Stomach (tissue), 8 donors: ENCODE measurements at regions not wholly inside any gene's neighbourhood (a gene's known extent, or its start where the extent isn't known, plus 50 kb on each side); places are given as distances from the start of the nearest gene placed in this dataset.
"Not testable (repeated sequence)": the region's sequence is repeated elsewhere in the genome, so short reads cannot be mapped to it uniquely, and the experiment has no call there.

Experiments
- DNase-seq, 2 donors: peaks; one replicate each; pipeline versions ENCODE4 v3.0.0 to v3.0.0-alpha.2; 2013 to 2019
- H3K27ac ChIP-seq, 5 donors: fragments of 200-600 bp in 4 of 5; sonication (generic) in 4 of 5; one replicate each; pipeline ENCODE4 v1.5.1; 2013 to 2019; ENCODE audit warnings: mild to moderate bottlenecking in 1 of 5, moderate library complexity in 1 of 5
- H3K27me3 ChIP-seq, 3 donors: fragments of 200-600 bp; sonication (generic); one replicate each; pipeline ENCODE4 v1.5.1; 2017 to 2019; ENCODE audit warnings: mixed run types in 1 of 3
- H3K36me3 ChIP-seq, 4 donors: fragments of 200-600 bp; sonication (generic); 1 replicate in 3 of 4; 2 replicates in 1 of 4; pipeline ENCODE4 v1.5.1; 2016 to 2019
- H3K4me1 ChIP-seq, 4 donors: fragments of 200-600 bp; sonication (generic); one replicate each; pipeline ENCODE4 v1.5.1; 2016 to 2019
- H3K4me3 ChIP-seq, 4 donors: fragments of 200-600 bp; sonication (generic) in 3 of 4; one replicate each; pipeline ENCODE4 v1.5.1; 2016 to 2019; ENCODE audit warnings: mild to moderate bottlenecking in 1 of 4
- H3K9me3 ChIP-seq, 4 donors: fragments of 200-600 bp; sonication (generic); one replicate each; pipeline ENCODE4 v1.5.1; 2016 to 2019
- CTCF ChIP-seq, 7 experiments: fragments of 450-650 bp in 4 of 7; fragments of 200-600 bp in 3 of 7; sonication (generic) in 3 of 7; IDR thresholded peaks; one replicate each; pipeline ENCODE4 v1.5.1; 2016 to 2019; ENCODE audit warnings: antibody characterized with exemption in 7 of 7, control low read depth in 2 of 7, mild to moderate bottlenecking in 1 of 7
- EP300 ChIP-seq: sonication (generic); formaldehyde crosslinking; IDR thresholded peaks from one replicate; pipeline ENCODE4 v1.6.1; 2017; ENCODE audit warnings: antibody characterized with exemption
- POLR2A ChIP-seq, 4 donors: fragments of 450-650 bp; IDR thresholded peaks; one replicate each; pipeline ENCODE4 v1.6.1; 2016; ENCODE audit warnings: antibody characterized with exemption in 4 of 4, control low read depth in 2 of 4, mild to moderate bottlenecking in 1 of 4, moderate library complexity in 1 of 4
- POLR2AphosphoS5 ChIP-seq, 3 donors: sonication (generic); formaldehyde crosslinking; IDR thresholded peaks; one replicate each; pipeline ENCODE4 v1.6.1; 2016; ENCODE audit warnings: antibody characterized with exemption in 3 of 3
- whole genome bisulfite sequencing, 5 donors: extraction: QIAGEN DNeasy Blood & Tissue Kit in 3 of 5; methylation state at CpG; one replicate each; pipeline versions ENCODE4 v1.1.5 to v1.1.7; 2013 to 2018; 5-methylcytosine and 5-hydroxymethylcytosine counted together
- intact Hi-C: fragments of 100-400 bp; cut with DNase I; formaldehyde crosslinking; loops from one replicate; pipeline ENCODE4 v1.15.1; 2023; ENCODE audit warnings: low total_unique reads
- donor health status: healthy with polysubstance abuse.
- donor health status: Bipolar disorder and iron deficiency.
- donor health status: healthy.

- H3K4me1 ChIP-seq = peaks cover 0 to 9% (median 5%) of the 10 kb centered on the region in 4 donors
- WGBS, 5 donors = 37 to 61% (median 45%) methylated on average over 2 of the region's 2 CpGs
- H3K9me3 ChIP-seq = peaks cover 0 to 12% (median 3%) of the 10 kb centered on the region in 4 donors
- no peaks in the 10 kb centered on the region for H3K36me3 ChIP-seq
- H3K27ac ChIP-seq = no peak overlapping the region
- DNase-seq = no peak
- intact Hi-C loops = no loop called here
- no peak overlapping the region for H3K4me3 ChIP-seq
- H3K27me3 ChIP-seq = no peaks in the 10 kb centered on the region
- no peak for TF ChIP-seq POLR2AphosphoS5 (IDR thresholded peaks at IDR 0.05)
- TF ChIP-seq CTCF (IDR thresholded peaks at IDR 0.05) = no peak
- no peak for TF ChIP-seq EP300
- no peak for TF ChIP-seq POLR2A (IDR thresholded peaks at IDR 0.05)
These were observed 212.0 kb downstream of the MINAR1 start for GRCh38 chr15:79644091-79644490.

GRCh38 chr15:79652972-79653371 is 220.8 kb downstream of the MINAR1 start:
- H3K27me3 ChIP-seq, H3K9me3 ChIP-seq, DNase-seq, H3K27ac ChIP-seq, H3K4me3 ChIP-seq, H3K36me3 ChIP-seq, intact Hi-C loops: not testable (repeated sequence)
- H3K4me1 ChIP-seq = peaks cover 0 to 20% (median 7%) of the 10 kb centered on the region in 4 donors

- Histone ChIP-seq H3K27me3 (no peaks in the 10 kb centered on the region), H3K4me3 (no peak overlapping the region), H3K36me3 (no peaks in the 10 kb centered on the region), H3K9me3 (peaks cover 0 to 9% (median 0%) of the 10 kb centered on the region in 4 donors), H3K27ac (no peak overlapping the region), H3K4me1 (peaks cover 0 to 26% (median 8%) of the 10 kb centered on the region in 4 donors)
- 34 to 52% (median 47%) methylated on average over 1 of the region's 1 CpG for WGBS, 5 donors
- intact Hi-C loops = no loop called here
- no peak for DNase-seq
- no peak for TF ChIP-seq POLR2AphosphoS5 (IDR thresholded peaks at IDR 0.05)
- no peak for TF ChIP-seq CTCF (IDR thresholded peaks at IDR 0.05)
- no peak for TF ChIP-seq POLR2A (IDR thresholded peaks at IDR 0.05)
- TF ChIP-seq EP300 = no peak
These were observed 221.4 kb downstream of the MINAR1 start for GRCh38 chr15:79653533-79653932.

GRCh38 chr15:79656151-79657000 is 224.2 kb downstream of the MINAR1 start:
- peak overlapping the region in 2 of 5 donors; percentile 17 to 46 for H3K27ac ChIP-seq
- intact Hi-C loops = no loop called here
- H3K4me1 ChIP-seq = peaks cover 0 to 26% (median 8%) of the 10 kb centered on the region in 4 donors
- no peaks in the 10 kb centered on the region for H3K36me3 ChIP-seq
- DNase-seq = peak in 1 of 2 donors; percentile 68
- H3K9me3 ChIP-seq = no peaks in the 10 kb centered on the region
- peak in 2 of 3 donors; percentile 10 to 44 for TF ChIP-seq POLR2AphosphoS5 (IDR thresholded peaks at IDR 0.05)
- no peak for TF ChIP-seq CTCF (IDR thresholded peaks at IDR 0.05)
- H3K27me3 ChIP-seq = no peaks in the 10 kb centered on the region
- WGBS, 5 donors = 49 to 63% (median 49%) methylated on average over 5 of the region's 5 CpGs
- H3K4me3 ChIP-seq = no peak overlapping the region

GRCh38 chr15:79657722-79658121 is 225.6 kb downstream of the MINAR1 start:
- Histone ChIP-seq H3K4me1 (peaks cover 0 to 26% (median 8%) of the 10 kb centered on the region in 4 donors), H3K4me3 (no peak overlapping the region), H3K9me3 (no peaks in the 10 kb centered on the region), H3K27me3 (no peaks in the 10 kb centered on the region), H3K27ac (peak overlapping the region in 1 of 5 donors; percentile 66), H3K36me3 (no peaks in the 10 kb centered on the region)
- WGBS, 5 donors = 16 to 34% (median 24%) methylated on average over 2 of the region's 2 CpGs
- intact Hi-C loops = no loop called here
- TF ChIP-seq CTCF (IDR thresholded peaks at IDR 0.05) = no peak
- TF ChIP-seq POLR2AphosphoS5 (IDR thresholded peaks at IDR 0.05) = peak in 1 of 3 donors; percentile 56
- peak in 1 of 2 donors; percentile 54 for DNase-seq
